ENCODE measurements at regions not wholly inside any gene's neighbourhood (a gene's known extent, or its start where the extent isn't known, plus 50 kb on each side); places are given as distances from the start of the nearest gene placed in this dataset.

- TF ChIP-seq POLR2A (IDR thresholded peaks at IDR 0.05; ENCODE audit: low read depth, low read length) (no peak), TAF1 (IDR thresholded peaks at IDR 0.05; ENCODE audit: borderline replicate concordance, low read depth, low read length) (no peak), POLR2AphosphoS5 (IDR thresholded peaks at IDR 0.05; ENCODE audit: low read depth, low read length) (no peak)
Measured at GRCh38 chr14:34275078-34275477, 187.0 kb downstream of the SPTSSA start.

All from GM12892 (cell line).